ENCODE measurements at regions not wholly inside any gene's neighbourhood (a gene's known extent, or its start where the extent isn't known, plus 50 kb on each side); places are given as distances from the start of the nearest gene placed in this dataset.

- intact Hi-C loops (cut with micrococcal nuclease) = no loop called here
- no peaks in the 10 kb centered on the region for H3K36me3 Mint-ChIP-seq (ENCODE audit: low read depth)
- CTCF ChIA-PET = no interaction called here
Measured at GRCh38 chr2:223437788-223438187, 164.4 kb downstream of the SCG2 start.

DNA sequence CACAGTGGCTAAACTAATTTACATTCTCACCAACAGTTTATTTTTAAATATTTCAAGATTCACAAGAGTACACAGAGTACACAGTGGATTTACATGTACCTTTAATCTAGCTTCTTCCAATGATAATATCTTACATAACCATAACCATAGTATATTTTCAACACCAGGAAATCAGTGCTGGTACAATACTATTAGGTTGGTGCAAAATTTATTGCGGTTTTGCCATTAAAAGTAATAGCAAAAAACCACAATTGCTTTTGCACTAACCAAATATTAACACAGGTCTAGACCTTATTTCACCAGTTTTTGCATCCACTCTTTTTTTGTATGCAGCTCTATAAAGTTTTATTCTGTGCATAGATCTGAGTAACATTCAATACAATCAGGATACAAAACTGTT is 163.0 kb downstream of the SCG2 start:
- H3K4me3 Mint-ChIP-seq = no peak overlapping the region
- no peaks in the 10 kb centered on the region for H3K36me3 Mint-ChIP-seq (ENCODE audit: low read depth)
- H3K4me1 Mint-ChIP-seq (ENCODE audit: low read depth) = no peaks in the 10 kb centered on the region
- DNase-seq (no peak), ATAC-seq (no peak)
- POLR2A ChIA-PET = no interaction called here
- no peaks in the 10 kb centered on the region for H3K27me3 Mint-ChIP-seq
- no peak overlapping the region for H3K27ac Mint-ChIP-seq
- TF ChIP-seq, protein P1, sequence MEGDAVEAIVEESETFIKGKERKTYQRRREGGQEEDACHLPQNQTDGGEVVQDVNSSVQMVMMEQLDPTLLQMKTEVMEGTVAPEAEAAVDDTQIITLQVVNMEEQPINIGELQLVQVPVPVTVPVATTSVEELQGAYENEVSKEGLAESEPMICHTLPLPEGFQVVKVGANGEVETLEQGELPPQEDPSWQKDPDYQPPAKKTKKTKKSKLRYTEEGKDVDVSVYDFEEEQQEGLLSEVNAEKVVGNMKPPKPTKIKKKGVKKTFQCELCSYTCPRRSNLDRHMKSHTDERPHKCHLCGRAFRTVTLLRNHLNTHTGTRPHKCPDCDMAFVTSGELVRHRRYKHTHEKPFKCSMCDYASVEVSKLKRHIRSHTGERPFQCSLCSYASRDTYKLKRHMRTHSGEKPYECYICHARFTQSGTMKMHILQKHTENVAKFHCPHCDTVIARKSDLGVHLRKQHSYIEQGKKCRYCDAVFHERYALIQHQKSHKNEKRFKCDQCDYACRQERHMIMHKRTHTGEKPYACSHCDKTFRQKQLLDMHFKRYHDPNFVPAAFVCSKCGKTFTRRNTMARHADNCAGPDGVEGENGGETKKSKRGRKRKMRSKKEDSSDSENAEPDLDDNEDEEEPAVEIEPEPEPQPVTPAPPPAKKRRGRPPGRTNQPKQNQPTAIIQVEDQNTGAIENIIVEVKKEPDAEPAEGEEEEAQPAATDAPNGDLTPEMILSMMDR (IDR thresholded peaks at IDR 0.05) = no peak
- intact Hi-C loops (cut with micrococcal nuclease) = no loop called here
- CTCF ChIA-PET = interaction anchor here (1.0 kb wide), 1 partner anchor 9 kb away, joined by 3 read pairs; no protein-coding TSS in a partner anchor
- peaks cover 1% of the 10 kb centered on the region for H3K9me3 Mint-ChIP-seq

More at GRCh38 chr2:223437788-223438187, 164.4 kb downstream of the SCG2 start:
- POLR2A ChIA-PET = no interaction called here
- no peak overlapping the region for H3K4me3 Mint-ChIP-seq
- no peak overlapping the region for H3K27ac Mint-ChIP-seq
- TF ChIP-seq, protein P1 (IDR thresholded peaks at IDR 0.05) = no peak
- no peak for DNase-seq
- H3K27me3 Mint-ChIP-seq = no peaks in the 10 kb centered on the region
- peaks cover 1% of the 10 kb centered on the region for H3K9me3 Mint-ChIP-seq
- no peaks in the 10 kb centered on the region for H3K4me1 Mint-ChIP-seq (ENCODE audit: low read depth)
- no peak for ATAC-seq

DNA sequence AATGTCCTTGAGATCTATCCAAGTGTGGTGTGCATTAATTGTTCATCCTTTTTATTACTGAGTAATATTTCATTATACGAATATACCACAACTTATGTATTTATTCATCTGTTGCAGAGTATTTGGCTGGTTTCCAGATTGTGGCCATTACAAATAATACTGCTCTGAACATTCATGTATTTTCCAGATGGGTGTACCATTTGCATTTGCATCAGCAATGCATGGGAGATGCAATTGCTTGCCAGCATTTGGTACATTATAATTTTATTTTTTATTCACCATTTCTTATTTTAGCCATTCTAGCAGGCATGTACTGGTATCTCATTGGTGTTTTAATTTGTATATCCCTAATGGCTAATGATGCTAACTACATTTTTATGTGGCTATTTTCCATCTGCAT is 162.4 kb downstream of the SCG2 start:
- H3K27me3 Mint-ChIP-seq = no peaks in the 10 kb centered on the region
- ATAC-seq = no peak
- POLR2A ChIA-PET = no interaction called here

DNA sequence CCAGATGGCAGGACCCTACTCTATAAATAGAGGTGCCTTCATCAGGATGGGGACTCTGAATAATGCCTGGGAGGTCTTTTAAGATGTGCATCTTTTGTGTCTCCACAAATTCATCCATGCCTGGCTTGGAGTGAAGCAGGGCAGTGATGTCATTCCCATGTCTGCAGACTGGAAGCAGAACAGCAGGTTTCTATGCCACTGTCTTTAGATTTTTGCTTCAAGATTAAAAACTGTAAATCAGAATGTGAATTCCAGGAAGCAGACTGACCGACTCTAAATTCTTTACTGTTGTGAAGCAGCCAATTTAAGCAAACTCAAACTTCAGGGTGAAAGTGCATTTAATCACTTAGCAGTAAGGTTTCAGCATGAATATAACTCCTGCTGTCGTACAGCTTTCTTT is 159.3 kb downstream of the SCG2 start:
- H3K4me3 Mint-ChIP-seq = no peak overlapping the region
- CTCF ChIA-PET = no interaction called here

More for the DNA sequence above, 162.4 kb downstream of the SCG2 start:
- TF ChIP-seq, protein P1 (IDR thresholded peaks at IDR 0.05) = no peak
- Mint-ChIP-seq H3K27ac (no peak overlapping the region), H3K36me3 (ENCODE audit: low read depth) (no peaks in the 10 kb centered on the region), H3K9me3 (peaks cover 1% of the 10 kb centered on the region), H3K4me3 (no peak overlapping the region), H3K4me1 (ENCODE audit: low read depth) (no peaks in the 10 kb centered on the region)
- no peak for DNase-seq
- CTCF ChIA-PET = no interaction called here
- intact Hi-C loops (cut with micrococcal nuclease) = no loop called here

DNA sequence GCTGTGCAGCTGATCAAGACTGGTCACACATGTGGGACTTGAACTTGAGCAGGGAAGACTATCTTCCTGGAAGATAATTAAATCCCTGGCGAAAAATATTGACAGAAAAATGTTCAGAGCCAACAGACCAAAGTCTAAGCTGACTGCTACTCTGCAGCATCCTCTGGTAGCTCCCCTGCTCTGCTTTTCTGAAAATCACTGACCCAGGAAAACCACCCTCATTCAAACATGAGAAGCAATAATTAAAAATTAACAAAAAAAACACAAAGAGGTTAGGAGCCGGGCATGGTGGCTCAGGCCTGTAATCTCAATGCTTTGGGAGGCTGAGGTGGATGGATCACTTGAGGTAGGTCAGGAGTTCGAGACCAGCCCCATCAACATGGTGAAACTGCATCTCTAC is 151.9 kb downstream of the SCG2 start:
- H3K4me1 Mint-ChIP-seq (ENCODE audit: low read depth) = no peaks in the 10 kb centered on the region
- ChIA-PET CTCF (no interaction called here), POLR2A (no interaction called here)
- DNase-seq = no peak
- peaks cover 6% of the 10 kb centered on the region for H3K9me3 Mint-ChIP-seq
- H3K27me3 Mint-ChIP-seq = peaks cover 2% of the 10 kb centered on the region
- H3K4me3 Mint-ChIP-seq = no peak overlapping the region
- no peaks in the 10 kb centered on the region for H3K36me3 Mint-ChIP-seq (ENCODE audit: low read depth)
- TF ChIP-seq, protein P1 (IDR thresholded peaks at IDR 0.05) = no peak
- ATAC-seq = no peak
- intact Hi-C loops (cut with micrococcal nuclease) = no loop called here
- H3K27ac Mint-ChIP-seq = no peak overlapping the region

More for the DNA sequence above, 159.3 kb downstream of the SCG2 start:
- intact Hi-C loops (cut with micrococcal nuclease) = no loop called here
- POLR2A ChIA-PET = no interaction called here
- no peaks in the 10 kb centered on the region for H3K9me3 Mint-ChIP-seq
- ATAC-seq (no peak), DNase-seq (no peak)
- no peaks in the 10 kb centered on the region for H3K27me3 Mint-ChIP-seq
- H3K4me1 Mint-ChIP-seq (ENCODE audit: low read depth) = no peaks in the 10 kb centered on the region
- TF ChIP-seq, protein P1 (IDR thresholded peaks at IDR 0.05) = no peak
- no peaks in the 10 kb centered on the region for H3K36me3 Mint-ChIP-seq (ENCODE audit: low read depth)
- H3K27ac Mint-ChIP-seq = no peak overlapping the region

All from activated CD8-positive, alpha-beta T cell treated with anti-CD3 and anti-CD28 coated beads for 36 hours (primary cell).